ENCODE measurements at regions not wholly inside any gene's neighbourhood (a gene's known extent, or its start where the extent isn't known, plus 50 kb on each side); places are given as distances from the start of the nearest gene placed in this dataset.

GRCh38 chr4:122234686-122235085 is 82.6 kb downstream of the BLTP1 start:
- TF ChIP-seq, protein P1, sequence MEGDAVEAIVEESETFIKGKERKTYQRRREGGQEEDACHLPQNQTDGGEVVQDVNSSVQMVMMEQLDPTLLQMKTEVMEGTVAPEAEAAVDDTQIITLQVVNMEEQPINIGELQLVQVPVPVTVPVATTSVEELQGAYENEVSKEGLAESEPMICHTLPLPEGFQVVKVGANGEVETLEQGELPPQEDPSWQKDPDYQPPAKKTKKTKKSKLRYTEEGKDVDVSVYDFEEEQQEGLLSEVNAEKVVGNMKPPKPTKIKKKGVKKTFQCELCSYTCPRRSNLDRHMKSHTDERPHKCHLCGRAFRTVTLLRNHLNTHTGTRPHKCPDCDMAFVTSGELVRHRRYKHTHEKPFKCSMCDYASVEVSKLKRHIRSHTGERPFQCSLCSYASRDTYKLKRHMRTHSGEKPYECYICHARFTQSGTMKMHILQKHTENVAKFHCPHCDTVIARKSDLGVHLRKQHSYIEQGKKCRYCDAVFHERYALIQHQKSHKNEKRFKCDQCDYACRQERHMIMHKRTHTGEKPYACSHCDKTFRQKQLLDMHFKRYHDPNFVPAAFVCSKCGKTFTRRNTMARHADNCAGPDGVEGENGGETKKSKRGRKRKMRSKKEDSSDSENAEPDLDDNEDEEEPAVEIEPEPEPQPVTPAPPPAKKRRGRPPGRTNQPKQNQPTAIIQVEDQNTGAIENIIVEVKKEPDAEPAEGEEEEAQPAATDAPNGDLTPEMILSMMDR (conservative IDR thresholded peaks at IDR 0.05), result no peak
- no peak for TF ChIP-seq ZFX (IDR thresholded peaks at IDR 0.05)

Measured in C4-2B (cell line).